Skin of body (tissue), 1 donor: ENCODE measurements at regions not wholly inside any gene's neighbourhood (a gene's known extent, or its start where the extent isn't known, plus 50 kb on each side); places are given as distances from the start of the nearest gene placed in this dataset.
A peak's percentile ranks its signal among the peaks of the same experiment; 100 is the strongest.
"Not testable (repeated sequence)": the region's sequence is repeated elsewhere in the genome, so short reads cannot be mapped to it uniquely, and the experiment has no call there.

Source experiments
- DNase-seq: peaks from one replicate; lab custom pipeline; 2025; lab: John Stamatoyannopoulos, UW

GRCh38 chr4:18608908-18609533 is 587.5 kb upstream of the LCORL start:
- no peak for DNase-seq

GRCh38 chr4:18602610-18603009 is 581.1 kb upstream of the LCORL start:
- DNase-seq = not testable (repeated sequence)

- peak; percentile 84 for DNase-seq
Measured at GRCh38 chr4:18593297-18594002, 571.9 kb upstream of the LCORL start.

GRCh38 chr4:18582841-18583240 is 561.3 kb upstream of the LCORL start:
- DNase-seq = no peak

- no peak for DNase-seq
Measured at GRCh38 chr4:18578307-18578706, 556.8 kb upstream of the LCORL start.

GRCh38 chr4:18572481-18572880 is 550.9 kb upstream of the LCORL start:
- no peak for DNase-seq

- DNase-seq = no peak
Measured at GRCh38 chr4:18571301-18571761, 549.8 kb upstream of the LCORL start.

- DNase-seq = no peak
Measured at GRCh38 chr4:18570370-18570769, 548.8 kb upstream of the LCORL start.

GRCh38 chr4:18568600-18568999 is 547.0 kb upstream of the LCORL start:
- DNase-seq = no peak

- no peak for DNase-seq
Measured at GRCh38 chr4:18566970-18567799, 545.6 kb upstream of the LCORL start.

- no peak for DNase-seq
Measured at GRCh38 chr4:18559492-18559891, 537.9 kb upstream of the LCORL start.

GRCh38 chr4:18556402-18556801 is 534.8 kb upstream of the LCORL start:
- DNase-seq = no peak

- DNase-seq = no peak
Measured at GRCh38 chr4:18540349-18540748, 518.8 kb upstream of the LCORL start.

- no peak for DNase-seq
Measured at GRCh38 chr4:18538121-18538520, 516.6 kb upstream of the LCORL start.

- no peak for DNase-seq
Measured at GRCh38 chr4:18536428-18536827, 514.9 kb upstream of the LCORL start.

GRCh38 chr4:18535948-18536347 is 514.4 kb upstream of the LCORL start:
- DNase-seq = no peak

GRCh38 chr4:18533262-18533775 is 511.8 kb upstream of the LCORL start:
- no peak for DNase-seq

- no peak for DNase-seq
Measured at GRCh38 chr4:18531731-18532130, 510.2 kb upstream of the LCORL start.

- no peak for DNase-seq
Measured at GRCh38 chr4:18529482-18529881, 507.9 kb upstream of the LCORL start.

GRCh38 chr4:18524667-18525066 is 503.1 kb upstream of the LCORL start:
- DNase-seq = no peak

GRCh38 chr4:18518098-18518497 is 496.5 kb upstream of the LCORL start:
- no peak for DNase-seq

GRCh38 chr4:18513861-18514260 is 492.3 kb upstream of the LCORL start:
- no peak for DNase-seq
